Karpas-422 (cell line): ENCODE measurements at regions not wholly inside any gene's neighbourhood (a gene's known extent, or its start where the extent isn't known, plus 50 kb on each side); places are given as distances from the start of the nearest gene placed in this dataset.

Source experiments
- DNase-seq: peaks from one replicate; pipeline ENCODE4 v3.0.0-alpha.2; 2015
- H2AFZ ChIP-seq: fragments of 200-600 bp; sonication (generic); 2 replicates; pipeline ENCODE4 v1.6.1; 2014; ENCODE audit warnings: antibody characterized with exemption, low read length, mixed read lengths
- H3K27ac ChIP-seq: fragments of 200-600 bp; sonication (generic); 2 replicates; pipeline ENCODE4 v1.5.1; 2014; ENCODE audit warnings: mild to moderate bottlenecking, low read length, moderate library complexity
- H3K27me3 ChIP-seq: fragments of 200-600 bp; sonication (generic); 2 replicates; pipeline ENCODE4 v1.6.1; 2014; ENCODE audit warnings: low read length, mixed read lengths
- H3K36me3 ChIP-seq: fragments of 200-600 bp; sonication (generic); 2 replicates; pipeline ENCODE4 v1.6.1; 2014; ENCODE audit warnings: low read length, mixed read lengths; ENCODE audit not compliant: insufficient read depth
- H3K4me1 ChIP-seq: fragments of 200-600 bp; sonication (generic); 2 replicates; pipeline ENCODE4 v1.6.1; 2014; ENCODE audit warnings: mild to moderate bottlenecking, low read length, mixed read lengths
- H3K4me2 ChIP-seq: fragments of 200-600 bp; sonication (generic); 2 replicates; pipeline ENCODE4 v1.6.1; 2014; ENCODE audit warnings: low read length, low read depth, mild to moderate bottlenecking; ENCODE audit not compliant: poor library complexity, severe bottlenecking
- H3K4me3 ChIP-seq: fragments of 200-600 bp; sonication (generic); 2 replicates; pipeline ENCODE4 v1.5.1; 2014; ENCODE audit warnings: mild to moderate bottlenecking, antibody characterized with exemption, low read length, mixed read lengths
- H3K79me2 ChIP-seq: fragments of 200-600 bp; sonication (generic); 2 replicates; pipeline ENCODE4 v1.6.1; 2014; ENCODE audit warnings: mild to moderate bottlenecking, low read length, mixed read lengths
- H3K9ac ChIP-seq: fragments of 200-600 bp; sonication (generic); 2 replicates; pipeline ENCODE4 v1.6.0; 2014; ENCODE audit warnings: low read length
- H3K9me2 ChIP-seq: fragments of 200-600 bp; sonication (generic), shearing (Covaris generic); replicated peaks from 2 replicates; pipeline ENCODE4 v1.6.0; 2014; ENCODE audit warnings: mild to moderate bottlenecking, low read length, moderate library complexity; ENCODE audit not compliant: insufficient read depth
- H3K9me3 ChIP-seq: fragments of 300-700, 200-600 bp; sonication (generic); 2 replicates; pipeline ENCODE4 v1.6.1; 2014; ENCODE audit warnings: low read length, mixed read lengths
- H4K20me1 ChIP-seq: fragments of 200-600 bp; sonication (generic); 2 replicates; pipeline ENCODE4 v1.6.1; 2014; ENCODE audit warnings: mild to moderate bottlenecking, antibody characterized with exemption, low read length, low read depth; ENCODE audit not compliant: insufficient read depth

DNA sequence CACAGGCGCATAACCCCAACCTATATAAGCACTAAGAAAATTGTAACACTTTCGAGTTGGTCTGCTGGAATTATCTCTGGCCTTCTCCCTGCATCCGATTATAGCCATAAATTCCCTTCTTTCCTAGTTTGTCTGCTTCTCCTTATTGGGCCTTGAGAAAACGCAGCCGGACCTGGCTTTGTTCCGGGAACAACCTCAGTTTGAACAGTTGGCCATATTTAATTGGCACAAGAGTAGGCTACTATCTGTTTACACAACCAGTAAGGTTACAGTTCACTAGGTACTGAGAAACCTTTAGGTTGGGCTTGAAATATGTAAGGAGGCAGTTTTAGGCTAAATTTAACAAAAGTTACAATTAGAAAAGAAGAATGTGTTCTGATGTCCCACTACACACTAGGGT, 176.1 kb downstream of the IPO8 start:
- Histone ChIP-seq H3K79me2 (no peaks in the 10 kb centered on the region), H3K4me1 (no peaks in the 10 kb centered on the region), H3K27me3 (no peaks in the 10 kb centered on the region), H3K9me3 (no peaks in the 10 kb centered on the region), H3K4me3 (no peak overlapping the region), H2AFZ (no peak overlapping the region), H3K9ac (no peak overlapping the region), H3K4me2 (no peak overlapping the region), H4K20me1 (no peaks in the 10 kb centered on the region), H3K36me3 (no peaks in the 10 kb centered on the region), H3K9me2 (no peaks in the 10 kb centered on the region), H3K27ac (no peak overlapping the region)
- DNase-seq: no peak

- no peak overlapping the region for H3K9ac ChIP-seq
- no peak for DNase-seq
Observed at GRCh38 chr12:30517320-30517719, 178.3 kb downstream of the IPO8 start.

DNA sequence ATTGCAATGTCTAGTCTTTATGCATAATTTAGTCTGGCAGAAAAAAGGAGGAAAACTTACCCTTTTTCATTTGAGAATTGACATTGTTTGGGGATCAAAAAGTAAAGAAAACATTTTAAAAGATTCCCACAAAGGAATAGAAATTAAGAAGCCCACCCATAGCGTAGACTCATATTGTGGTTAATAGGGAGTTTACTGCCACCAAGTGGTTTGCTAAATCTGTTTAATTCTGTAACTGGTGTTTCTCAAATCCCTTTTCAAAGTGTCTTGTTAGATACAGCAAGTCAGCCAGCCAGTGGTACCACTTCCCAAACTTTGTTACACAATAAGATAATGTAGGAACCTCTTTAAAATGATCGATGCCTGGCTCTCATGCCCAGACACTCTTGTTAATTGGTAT, 180.3 kb downstream of the IPO8 start:
- Histone ChIP-seq H3K36me3 (no peaks in the 10 kb centered on the region), H3K4me1 (no peaks in the 10 kb centered on the region), H3K9me3 (no peaks in the 10 kb centered on the region), H3K27me3 (no peaks in the 10 kb centered on the region), H3K4me2 (no peak overlapping the region), H3K27ac (no peak overlapping the region), H2AFZ (no peak overlapping the region), H3K9me2 (no peaks in the 10 kb centered on the region), H4K20me1 (no peaks in the 10 kb centered on the region), H3K9ac (no peak overlapping the region), H3K79me2 (no peaks in the 10 kb centered on the region), H3K4me3 (no peak overlapping the region)
- DNase-seq: peak; percentile 46

More at GRCh38 chr12:30517320-30517719, 178.3 kb downstream of the IPO8 start:
- H3K4me3 ChIP-seq: no peak overlapping the region
- no peaks in the 10 kb centered on the region for H3K9me3 ChIP-seq
- no peaks in the 10 kb centered on the region for H3K4me1 ChIP-seq
- H3K9me2 ChIP-seq: no peaks in the 10 kb centered on the region
- no peaks in the 10 kb centered on the region for H3K36me3 ChIP-seq
- no peaks in the 10 kb centered on the region for H4K20me1 ChIP-seq
- H3K4me2 ChIP-seq: no peak overlapping the region
- no peak overlapping the region for H3K27ac ChIP-seq
- no peak overlapping the region for H2AFZ ChIP-seq
- H3K79me2 ChIP-seq: no peaks in the 10 kb centered on the region
- no peaks in the 10 kb centered on the region for H3K27me3 ChIP-seq

DNA sequence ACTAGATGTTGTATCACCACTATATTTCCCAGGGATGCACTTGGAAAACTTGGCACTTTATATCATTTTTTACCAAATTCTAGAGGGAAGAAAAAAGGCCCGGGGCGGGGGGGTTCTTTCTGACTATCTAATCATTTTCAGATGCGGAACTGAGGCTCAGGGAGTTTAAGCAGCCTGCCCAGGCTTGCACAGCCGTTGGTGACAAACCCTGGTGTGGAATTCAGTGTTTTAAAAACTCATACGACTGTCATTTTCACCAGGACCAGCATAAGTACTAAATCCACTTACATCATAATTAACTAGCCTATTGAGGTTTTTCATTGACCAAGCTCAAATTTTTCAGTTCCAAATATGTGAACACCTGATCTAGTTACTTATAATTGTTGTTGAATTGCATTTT, 181.0 kb downstream of the IPO8 start:
- Histone ChIP-seq H3K36me3 (no peaks in the 10 kb centered on the region), H3K4me3 (no peak overlapping the region), H3K4me1 (no peaks in the 10 kb centered on the region), H3K27me3 (no peaks in the 10 kb centered on the region), H4K20me1 (no peaks in the 10 kb centered on the region), H3K4me2 (no peak overlapping the region), H3K9ac (no peak overlapping the region), H2AFZ (no peak overlapping the region), H3K79me2 (no peaks in the 10 kb centered on the region), H3K27ac (no peak overlapping the region), H3K9me2 (no peaks in the 10 kb centered on the region), H3K9me3 (no peaks in the 10 kb centered on the region)
- DNase-seq: no peak

DNA sequence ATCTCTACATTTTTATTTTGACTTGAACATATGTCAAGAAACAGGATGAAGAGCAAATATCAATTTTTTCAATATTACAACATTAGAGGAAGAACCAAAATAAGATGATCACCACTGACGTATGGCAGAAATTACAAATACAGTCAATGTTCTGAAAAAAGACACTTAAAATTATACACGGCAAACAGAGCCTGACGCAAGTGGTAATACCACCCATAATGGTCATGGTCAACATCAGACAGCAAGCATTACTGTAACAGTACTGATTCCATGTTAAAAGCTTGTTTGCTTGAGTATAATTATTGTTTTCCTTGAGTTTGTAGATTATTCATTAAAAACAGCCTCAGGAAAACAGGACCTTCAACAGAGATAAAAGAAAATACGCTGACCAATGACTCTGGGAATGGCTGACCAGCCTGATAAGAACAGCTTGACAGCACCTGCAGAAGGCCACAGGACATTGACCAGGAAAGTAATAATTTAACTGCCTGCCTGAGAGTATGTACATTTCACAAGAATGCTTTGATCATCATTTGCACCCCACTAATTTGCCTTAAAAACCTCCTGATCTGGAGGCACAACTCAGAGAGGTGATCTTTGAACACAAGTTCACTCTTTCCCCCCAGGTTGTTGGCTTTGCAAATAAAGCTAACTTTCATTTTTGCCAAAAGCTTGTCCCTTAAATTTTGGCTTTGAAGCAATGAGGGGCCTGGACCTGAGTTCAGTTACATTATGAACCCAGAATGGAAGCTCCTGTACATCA, 187.3 kb downstream of the IPO8 start:
- Histone ChIP-seq H3K4me3 (no peak overlapping the region), H3K9ac (no peak overlapping the region), H3K9me2 (no peaks in the 10 kb centered on the region), H3K4me1 (no peaks in the 10 kb centered on the region), H4K20me1 (no peaks in the 10 kb centered on the region), H3K36me3 (no peaks in the 10 kb centered on the region), H2AFZ (no peak overlapping the region), H3K9me3 (no peaks in the 10 kb centered on the region), H3K79me2 (no peaks in the 10 kb centered on the region), H3K4me2 (no peak overlapping the region), H3K27me3 (no peaks in the 10 kb centered on the region), H3K27ac (no peak overlapping the region)
- DNase-seq: no peak

GRCh38 chr12:30507576-30507975, 188.1 kb downstream of the IPO8 start:
- Histone ChIP-seq H4K20me1 (no peaks in the 10 kb centered on the region), H3K9ac (no peak overlapping the region), H3K27ac (no peak overlapping the region), H3K9me2 (no peaks in the 10 kb centered on the region), H3K79me2 (no peaks in the 10 kb centered on the region), H3K27me3 (no peaks in the 10 kb centered on the region), H3K4me3 (no peak overlapping the region), H3K36me3 (no peaks in the 10 kb centered on the region), H3K4me1 (no peaks in the 10 kb centered on the region), H3K9me3 (no peaks in the 10 kb centered on the region), H3K4me2 (no peak overlapping the region), H2AFZ (no peak overlapping the region)
- DNase-seq: no peak

GRCh38 chr12:30506411-30506810, 189.3 kb downstream of the IPO8 start:
- no peak for DNase-seq
- H3K27me3 ChIP-seq: no peaks in the 10 kb centered on the region
- no peaks in the 10 kb centered on the region for H3K36me3 ChIP-seq
- H3K4me3 ChIP-seq: no peak overlapping the region
- no peak overlapping the region for H2AFZ ChIP-seq
- H3K4me2 ChIP-seq: no peak overlapping the region
- H3K9me3 ChIP-seq: no peaks in the 10 kb centered on the region
- H3K27ac ChIP-seq: no peak overlapping the region
- no peaks in the 10 kb centered on the region for H3K4me1 ChIP-seq
- H3K79me2 ChIP-seq: no peaks in the 10 kb centered on the region
- H3K9me2 ChIP-seq: no peaks in the 10 kb centered on the region
- H4K20me1 ChIP-seq: no peaks in the 10 kb centered on the region
- no peak overlapping the region for H3K9ac ChIP-seq

GRCh38 chr12:30501718-30502117, 194.0 kb downstream of the IPO8 start:
- Histone ChIP-seq H2AFZ (no peak overlapping the region), H3K4me2 (no peak overlapping the region), H3K9ac (no peak overlapping the region), H3K27ac (no peak overlapping the region), H4K20me1 (no peaks in the 10 kb centered on the region), H3K79me2 (no peaks in the 10 kb centered on the region), H3K27me3 (no peaks in the 10 kb centered on the region), H3K4me1 (no peaks in the 10 kb centered on the region), H3K4me3 (no peak overlapping the region), H3K9me2 (no peaks in the 10 kb centered on the region), H3K36me3 (no peaks in the 10 kb centered on the region), H3K9me3 (no peaks in the 10 kb centered on the region)
- DNase-seq: no peak
